A673 (cell line): ENCODE measurements at regions not wholly inside any gene's neighbourhood (a gene's known extent, or its start where the extent isn't known, plus 50 kb on each side); places are given as distances from the start of the nearest gene placed in this dataset.
A peak's percentile ranks its signal among the peaks of the same experiment; 100 is the strongest.

Experiments
- CTCF ChIP-seq: fragments of 300-800, 200-600 bp; sonication (generic); conservative IDR thresholded peaks from 2 replicates; pipeline ENCODE4 v1.5.1; 2017; ENCODE audit warnings: low read depth, mild to moderate bottlenecking, antibody characterized with exemption, low read length, moderate library complexity, mixed read lengths
- EZH2 ChIP-seq: fragments of 200-600 bp; sonication (generic); IDR thresholded peaks from 2 replicates; pipeline ENCODE4 v1.6.1; 2017; ENCODE audit warnings: borderline replicate concordance, low read depth, mild to moderate bottlenecking, mixed read lengths, antibody characterized with exemption, low read length; ENCODE audit not compliant: poor library complexity, severe bottlenecking

- TF ChIP-seq CTCF (0 out of 2 replicates have a peak, but pooled peaks have one; percentile 15), EZH2 (no peak)
Observed at GRCh38 chr5:61603211-61603908, 271.3 kb downstream of the ZSWIM6 start.
